Neuronal stem cell (in vitro differentiated cells): ENCODE measurements at regions not wholly inside any gene's neighbourhood (a gene's known extent, or its start where the extent isn't known, plus 50 kb on each side); places are given as distances from the start of the nearest gene placed in this dataset.
A peak's percentile ranks its signal among the peaks of the same experiment; 100 is the strongest.

ENCODE experiments used
- DNase-seq: peaks from one replicate; pipeline ENCODE4 v3.0.0-alpha.2; 2013; ENCODE audit warnings: low spot score
- H2AFZ ChIP-seq: one replicate; pipeline ENCODE4 v1.6.1; 2013; ENCODE audit warnings: mild to moderate bottlenecking, low read length, inconsistent platforms
- H2AK5ac ChIP-seq: 2 replicates; pipeline ENCODE4 v1.6.1; 2013; ENCODE audit warnings: low read depth, mild to moderate bottlenecking, inconsistent platforms, low read length, moderate library complexity, mixed read lengths
- H2BK120ac ChIP-seq: 2 replicates; pipeline ENCODE4 v1.6.1; 2013; ENCODE audit warnings: low read depth, mild to moderate bottlenecking, inconsistent platforms, low read length, moderate library complexity, mixed read lengths
- H2BK12ac ChIP-seq: one replicate; pipeline ENCODE4 v1.6.1; 2013; ENCODE audit warnings: low read length, inconsistent platforms
- H2BK15ac ChIP-seq: 2 replicates; pipeline ENCODE4 v1.6.1; 2013; ENCODE audit warnings: mild to moderate bottlenecking, low read length, inconsistent platforms, mixed read lengths
- H2BK5ac ChIP-seq: one replicate; pipeline ENCODE4 v1.6.1; 2013; ENCODE audit warnings: inconsistent platforms, mild to moderate bottlenecking, low read length, moderate library complexity
- H3K14ac ChIP-seq: one replicate; pipeline ENCODE4 v1.6.1; 2013; ENCODE audit warnings: low read length, inconsistent platforms
- H3K18ac ChIP-seq: 2 replicates; pipeline ENCODE4 v1.6.1; 2013; ENCODE audit warnings: low read length, inconsistent platforms
- H3K23ac ChIP-seq: 2 replicates; pipeline ENCODE4 v1.6.1; 2013; ENCODE audit warnings: low read depth, mild to moderate bottlenecking, mixed read lengths, low read length, inconsistent platforms; ENCODE audit not compliant: poor library complexity
- H3K27ac ChIP-seq: replicated peaks from 3 replicates; pipeline ENCODE4 v1.5.1; 2013; ENCODE audit warnings: low read length, inconsistent platforms
- H3K27me3 ChIP-seq, 3 experiments: 2 replicates each; pipeline ENCODE4 v1.6.1; 2013; ENCODE audit warnings: low read length in 3 of 3, mild to moderate bottlenecking in 2 of 3, inconsistent platforms in 1 of 3, low read depth in 1 of 3, mixed read lengths in 1 of 3, moderate library complexity in 1 of 3; ENCODE audit not compliant: control insufficient read depth in 3 of 3, insufficient read depth in 3 of 3
- H3K36me3 ChIP-seq, 2 donors: replicated peaks in 1 of 2; 2 replicates each; pipeline ENCODE4 v1.6.1; 2013; ENCODE audit warnings: low read length in 2 of 2; ENCODE audit not compliant: control insufficient read depth in 2 of 2, insufficient read depth in 2 of 2
- H3K4ac ChIP-seq: 2 replicates; pipeline ENCODE4 v1.6.1; 2013; ENCODE audit warnings: inconsistent platforms, mild to moderate bottlenecking, low read length, moderate library complexity
- H3K4me1 ChIP-seq, 2 donors: 1 replicate in 1 of 2; 2 replicates in 1 of 2; pipeline ENCODE4 v1.6.1; 2013; ENCODE audit warnings: low read length in 2 of 2, low read depth in 1 of 2; ENCODE audit not compliant: control insufficient read depth in 2 of 2, insufficient read depth in 1 of 2
- H3K4me2 ChIP-seq: one replicate; pipeline ENCODE4 v1.6.1; 2013; ENCODE audit warnings: mild to moderate bottlenecking, low read length, inconsistent platforms; ENCODE audit not compliant: insufficient read depth, poor library complexity, severe bottlenecking
- H3K4me3 ChIP-seq, 2 donors: 2 replicates each; pipeline ENCODE4 v1.5.1; 2013; ENCODE audit warnings: low read length in 2 of 2, mild to moderate bottlenecking in 2 of 2, inconsistent platforms in 1 of 2, moderate library complexity in 1 of 2
- H3K79me1 ChIP-seq: one replicate; pipeline ENCODE4 v1.6.1; 2013; ENCODE audit warnings: low read depth, mild to moderate bottlenecking, inconsistent platforms, low read length, moderate library complexity
- H3K9ac ChIP-seq: one replicate; pipeline ENCODE4 v1.6.1; 2013; ENCODE audit warnings: mild to moderate bottlenecking, low read depth, low read length, inconsistent platforms; ENCODE audit not compliant: poor library complexity
- H3K9me3 ChIP-seq, 2 donors: replicated peaks in 1 of 2; 2 replicates each; pipeline versions ENCODE3 to v1.6.1; 2013; ENCODE audit warnings: low read length in 2 of 2, mild to moderate bottlenecking in 2 of 2, inconsistent platforms in 1 of 2, low read depth in 1 of 2, mixed read lengths in 1 of 2, moderate library complexity in 1 of 2; ENCODE audit not compliant: control insufficient read depth in 2 of 2, insufficient read depth in 1 of 2
- H4K8ac ChIP-seq: one replicate; pipeline ENCODE4 v1.6.1; 2013; ENCODE audit warnings: low read depth, mild to moderate bottlenecking, inconsistent platforms, low read length, moderate library complexity
- H4K91ac ChIP-seq: one replicate; pipeline ENCODE4 v1.6.1; 2013; ENCODE audit warnings: low read length, low read depth, mild to moderate bottlenecking, inconsistent platforms; ENCODE audit not compliant: poor library complexity
- WGBS, 2 donors: extraction: QIAGEN DNeasy Blood & Tissue Kit; methylation state at CpG; one replicate each; pipeline ENCODE4 v1.1.7; 2013; ENCODE audit warnings: missing lambda C conversion rate in 2 of 2, mixed read lengths in 1 of 2; ENCODE audit not compliant: insufficient read length in 2 of 2, insufficient replicate concordance in 1 of 2; ENCODE audit errors: extremely low coverage in 2 of 2; 5-methylcytosine and 5-hydroxymethylcytosine counted together

DNA sequence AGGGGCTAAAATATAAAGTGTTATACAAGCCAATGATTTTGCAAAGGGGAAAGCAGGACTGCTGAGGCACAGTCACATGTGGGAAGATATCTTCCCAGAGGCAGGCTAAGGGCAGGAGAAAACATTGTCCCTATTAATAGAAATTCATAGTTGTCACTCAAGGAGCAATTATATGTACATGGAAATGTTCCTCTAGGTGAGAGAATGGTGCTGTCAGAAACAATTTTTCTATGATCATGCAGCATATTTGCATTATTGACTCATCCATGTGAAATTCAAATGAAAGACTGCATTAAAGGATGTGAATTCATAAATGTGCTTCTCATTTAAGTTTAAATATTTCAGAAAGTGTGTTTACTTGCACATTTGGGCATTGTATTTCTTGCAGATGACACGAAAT, 775.9 kb upstream of the CDH9 start:
- H3K4me3 ChIP-seq = no peak overlapping the region
- WGBS, 2 donors = no CpG with 5 or more reads among the region's 1 CpG
- H3K9me3 ChIP-seq = no peaks in the 10 kb centered on the region
- H3K36me3 ChIP-seq = no peaks in the 10 kb centered on the region
- no peaks in the 10 kb centered on the region for H3K4me1 ChIP-seq
- no peak overlapping the region for H3K18ac ChIP-seq
- H2AK5ac ChIP-seq = no peak overlapping the region
- no peak overlapping the region for H3K27ac ChIP-seq
- H3K27me3 ChIP-seq = no peaks in the 10 kb centered on the region
- H2BK15ac ChIP-seq = no peak overlapping the region
- H2BK12ac ChIP-seq = no peak overlapping the region
- no peak overlapping the region for H3K9ac ChIP-seq
- H2BK120ac ChIP-seq = no peak overlapping the region
- H2AFZ ChIP-seq = no peak overlapping the region
- H4K8ac ChIP-seq = no peak overlapping the region
- no peak overlapping the region for H4K91ac ChIP-seq
- no peaks in the 10 kb centered on the region for H3K79me1 ChIP-seq
- no peak overlapping the region for H2BK5ac ChIP-seq
- no peak overlapping the region for H3K4ac ChIP-seq
- no peak for DNase-seq
- no peak overlapping the region for H3K23ac ChIP-seq
- no peak overlapping the region for H3K14ac ChIP-seq
- no peak overlapping the region for H3K4me2 ChIP-seq

DNA sequence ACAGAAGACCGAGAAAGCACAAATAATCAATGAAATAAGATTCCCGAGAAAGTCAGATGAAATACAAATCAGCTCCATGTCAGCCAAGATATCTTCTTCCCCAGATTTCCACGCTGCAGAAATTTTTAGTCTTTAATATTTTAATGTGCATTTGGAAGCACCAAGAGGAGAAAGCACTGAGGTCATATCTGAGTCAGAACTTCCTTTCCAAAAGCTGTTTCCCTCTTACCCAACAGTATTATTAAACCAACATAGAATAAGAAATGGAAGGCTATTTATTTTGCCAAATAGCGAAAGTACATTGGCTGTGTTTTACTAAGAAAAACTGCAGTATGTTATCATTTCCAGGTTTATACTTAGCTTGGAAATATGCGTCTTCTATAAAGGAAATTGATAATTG, 772.1 kb upstream of the CDH9 start:
- H3K79me1 ChIP-seq = no peaks in the 10 kb centered on the region

DNA sequence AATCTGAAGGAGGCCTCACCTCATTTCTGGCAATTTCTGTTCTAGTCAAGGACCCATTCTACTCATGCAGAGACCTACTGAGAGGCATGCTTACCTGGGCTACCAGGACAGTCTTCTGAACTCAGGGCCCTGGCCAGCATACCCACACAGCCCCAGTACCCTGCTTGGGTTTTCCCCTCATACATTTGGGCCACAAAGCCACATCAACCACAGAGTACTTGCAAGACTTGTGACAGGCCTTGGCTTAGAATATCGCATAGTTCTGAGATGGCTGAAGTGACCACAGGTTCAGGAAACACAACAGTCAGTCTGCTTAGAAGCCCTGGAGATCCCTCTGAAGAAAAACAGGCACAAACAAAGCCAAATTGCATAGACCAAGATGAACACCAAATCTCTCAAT, 758.8 kb upstream of the CDH9 start:
- Histone ChIP-seq H3K27ac (no peak overlapping the region), H2BK120ac (no peak overlapping the region), H3K4me3 (no peak overlapping the region), H3K4ac (no peak overlapping the region), H4K8ac (no peak overlapping the region), H3K9ac (no peak overlapping the region), H2BK15ac (no peak overlapping the region), H2AK5ac (no peak overlapping the region), H2BK5ac (no peak overlapping the region), H2BK12ac (no peak overlapping the region), H3K14ac (peak overlapping the region; percentile 10), H3K23ac (no peak overlapping the region), H3K79me1 (no peaks in the 10 kb centered on the region), H3K27me3 (no peaks in the 10 kb centered on the region), H3K36me3 (no peaks in the 10 kb centered on the region), H3K9me3 (peaks cover 0 to 8% of the 10 kb centered on the region in 2 donors), H3K4me1 (no peaks in the 10 kb centered on the region), H4K91ac (no peak overlapping the region), H2AFZ (no peak overlapping the region), H3K18ac (no peak overlapping the region), H3K4me2 (no peak overlapping the region)
- no CpG with 5 or more reads among the region's 1 CpG for WGBS, 2 donors
- no peak for DNase-seq

More for the DNA sequence above, 772.1 kb upstream of the CDH9 start:
- Histone ChIP-seq H3K36me3 (no peaks in the 10 kb centered on the region), H4K8ac (no peak overlapping the region), H3K23ac (no peak overlapping the region), H3K27ac (no peak overlapping the region), H4K91ac (no peak overlapping the region), H2BK15ac (no peak overlapping the region), H3K4me2 (no peak overlapping the region), H2AK5ac (no peak overlapping the region), H3K9ac (no peak overlapping the region), H3K27me3 (no peaks in the 10 kb centered on the region), H2AFZ (no peak overlapping the region), H2BK12ac (no peak overlapping the region), H3K9me3 (no peaks in the 10 kb centered on the region), H3K4me1 (no peaks in the 10 kb centered on the region), H3K18ac (no peak overlapping the region), H2BK5ac (no peak overlapping the region), H3K14ac (no peak overlapping the region), H3K4ac (no peak overlapping the region), H2BK120ac (no peak overlapping the region), H3K4me3 (no peak overlapping the region)
- whole genome bisulfite sequencing, 2 donors = no CpG with 5 or more reads among the region's 5 CpGs
- DNase-seq = no peak

DNA sequence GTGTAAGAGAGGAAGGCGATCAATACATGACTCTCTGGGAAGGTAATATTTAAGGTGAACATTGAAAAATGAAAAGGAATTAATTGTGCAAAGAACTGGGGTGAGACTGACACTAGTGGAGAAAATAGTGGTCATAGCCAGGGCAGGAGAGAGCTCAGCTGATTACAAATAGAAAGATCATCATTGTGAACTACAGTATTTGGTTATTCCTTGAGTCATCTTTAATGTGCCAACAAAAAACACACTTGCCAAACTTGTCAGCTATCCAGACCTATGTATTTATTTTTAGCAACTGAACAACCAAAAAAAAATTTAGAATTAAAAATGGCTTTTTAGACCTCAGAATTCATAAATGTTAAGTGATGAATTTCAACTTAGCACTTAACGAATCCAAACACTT, 749.8 kb upstream of the CDH9 start:
- Histone ChIP-seq H4K91ac (no peak overlapping the region), H3K27me3 (no peaks in the 10 kb centered on the region), H3K4me2 (no peak overlapping the region), H3K27ac (no peak overlapping the region), H3K4ac (no peak overlapping the region), H3K9me3 (no peaks in the 10 kb centered on the region), H3K9ac (no peak overlapping the region), H2AK5ac (no peak overlapping the region), H2BK15ac (no peak overlapping the region), H3K23ac (no peak overlapping the region), H4K8ac (no peak overlapping the region), H2AFZ (no peak overlapping the region), H3K4me3 (no peak overlapping the region), H3K14ac (no peak overlapping the region), H2BK5ac (no peak overlapping the region), H2BK120ac (no peak overlapping the region), H3K18ac (no peak overlapping the region), H3K36me3 (no peaks in the 10 kb centered on the region), H3K4me1 (no peaks in the 10 kb centered on the region), H2BK12ac (no peak overlapping the region), H3K79me1 (no peaks in the 10 kb centered on the region)
- WGBS, 2 donors = no CpG with 5 or more reads among the region's 2 CpGs
- no peak for DNase-seq
